ENCODE measurements at regions not wholly inside any gene's neighbourhood (a gene's known extent, or its start where the extent isn't known, plus 50 kb on each side); places are given as distances from the start of the nearest gene placed in this dataset.
"Not testable (repeated sequence)": the region's sequence is repeated elsewhere in the genome, so short reads cannot be mapped to it uniquely, and the experiment has no call there.

- TF ChIP-seq POLR2A (IDR thresholded peaks at IDR 0.05) (no peak), CTCF (IDR thresholded peaks at IDR 0.05) (no peak)
- DNase-seq = no peak
- ATAC-seq = no peak
- Histone ChIP-seq H3K27me3 (no peaks in the 10 kb centered on the region), H3K36me3 (no peaks in the 10 kb centered on the region), H3K27ac (no peak overlapping the region), H3K4me3 (no peak overlapping the region), H3K4me1 (no peaks in the 10 kb centered on the region), H3K9me3 (no peaks in the 10 kb centered on the region)
- 51% methylated on average over 6 of the region's 6 CpGs for WGBS (ENCODE audit: insufficient coverage, low coverage, low lambda C conversion rate, missing lambda C conversion rate)
- intact Hi-C loops (cut with DNase I) = no loop called here
Observed at GRCh38 chr4:3638080-3638795, 106.0 kb upstream of the LRPAP1 start.

DNA sequence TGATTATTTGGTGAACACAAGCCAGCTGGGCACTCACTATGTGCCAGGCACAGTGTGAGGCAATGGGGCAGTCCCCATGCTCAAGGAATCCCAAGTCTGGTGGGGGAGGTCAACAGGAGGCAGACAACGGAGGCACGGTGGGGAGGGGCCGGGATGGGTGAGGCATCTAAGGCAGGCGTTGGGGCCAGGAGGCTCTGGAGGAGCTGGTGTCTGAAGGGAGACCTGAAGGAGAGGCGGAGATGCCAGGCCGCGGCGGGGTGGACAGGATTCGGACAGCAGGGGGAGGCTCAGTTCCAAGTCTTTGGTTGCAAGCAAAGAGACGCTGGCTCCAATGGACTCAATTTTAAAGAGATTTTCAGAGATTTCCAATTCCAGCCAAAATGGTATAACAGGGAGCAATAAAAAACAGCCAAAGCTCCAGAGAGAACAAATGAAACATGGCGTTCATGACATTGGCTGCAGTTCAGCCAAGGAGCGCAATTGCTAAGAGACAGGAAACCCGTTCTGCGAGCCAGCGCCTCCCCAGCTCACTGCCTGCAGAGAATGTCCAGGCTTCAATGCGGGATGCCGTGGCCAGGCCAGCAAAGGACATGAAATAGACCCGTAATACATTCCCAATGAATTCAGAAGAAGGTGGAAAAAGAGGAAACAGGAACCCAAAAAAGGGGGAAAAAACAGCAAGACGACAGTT lies 105.2 kb upstream of the LRPAP1 start:
- Histone ChIP-seq H3K4me1 (no peaks in the 10 kb centered on the region), H3K9me3 (no peaks in the 10 kb centered on the region), H3K4me3 (no peak overlapping the region), H3K27ac (no peak overlapping the region), H3K27me3 (no peaks in the 10 kb centered on the region), H3K36me3 (no peaks in the 10 kb centered on the region)
- TF ChIP-seq CTCF (IDR thresholded peaks at IDR 0.05) = no peak
- no peak for TF ChIP-seq POLR2A (IDR thresholded peaks at IDR 0.05)
- DNase-seq (peak in 1 of 3 donors; percentile 30), ATAC-seq (no peak)
- intact Hi-C loops (cut with DNase I) = no loop called here
- 61% methylated on average over 9 of the region's 19 CpGs for WGBS (ENCODE audit: insufficient coverage, low coverage, low lambda C conversion rate, missing lambda C conversion rate)

DNA sequence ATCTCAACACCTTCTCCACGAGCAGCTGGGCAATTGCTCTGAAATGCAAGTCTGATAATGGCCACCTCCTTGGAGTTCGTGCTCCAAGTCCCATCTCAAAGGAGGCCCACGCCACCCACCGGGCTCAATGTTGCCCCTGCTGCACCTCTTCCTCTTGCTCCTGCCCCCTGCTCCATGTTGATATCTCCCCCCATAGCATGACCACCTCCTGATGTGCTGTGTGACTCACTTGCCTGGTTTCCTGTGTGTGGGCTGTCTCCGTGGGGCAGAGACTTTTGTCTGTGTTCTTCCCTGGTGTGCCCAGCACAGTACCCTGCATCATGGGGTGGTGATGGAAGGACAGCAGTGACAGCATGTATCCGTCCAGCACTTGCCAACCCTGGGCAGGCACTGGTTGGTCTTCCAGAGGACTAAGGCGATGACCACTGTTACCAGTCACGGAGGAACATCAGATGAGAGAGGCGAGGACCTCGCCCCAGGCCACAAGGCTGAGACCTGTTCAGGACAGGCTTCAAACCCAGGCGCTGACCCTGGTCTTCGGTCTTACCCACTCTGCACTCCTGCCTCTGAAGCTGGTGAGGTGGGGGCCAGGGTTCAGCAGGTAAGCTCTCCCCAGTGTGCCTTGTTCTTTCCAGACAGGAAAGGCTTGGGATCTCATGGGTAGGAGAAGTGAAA lies 104.6 kb upstream of the LRPAP1 start:
- TF ChIP-seq POLR2A (IDR thresholded peaks at IDR 0.05) (no peak), CTCF (IDR thresholded peaks at IDR 0.05) (no peak)
- no peaks in the 10 kb centered on the region for H3K4me1 ChIP-seq
- H3K9me3 ChIP-seq = no peaks in the 10 kb centered on the region
- H3K4me3 ChIP-seq = no peak overlapping the region
- H3K36me3 ChIP-seq = no peaks in the 10 kb centered on the region
- intact Hi-C loops (cut with DNase I) = no loop called here
- H3K27ac ChIP-seq = no peak overlapping the region
- 78% methylated on average over 8 of the region's 12 CpGs for WGBS (ENCODE audit: insufficient coverage, low coverage, low lambda C conversion rate, missing lambda C conversion rate)
- ATAC-seq = no peak
- peak in 1 of 3 donors; percentile 32 for DNase-seq
- no peaks in the 10 kb centered on the region for H3K27me3 ChIP-seq

- H3K9me3 ChIP-seq; H3K27ac ChIP-seq; DNase-seq; H3K4me1 ChIP-seq; H3K36me3 ChIP-seq; H3K4me3 ChIP-seq; ATAC-seq; intact Hi-C loops (cut with DNase I); H3K27me3 ChIP-seq: not testable (repeated sequence)
- 13% methylated on average over 2 of the region's 2 CpGs for WGBS (ENCODE audit: insufficient coverage, low coverage, low lambda C conversion rate, missing lambda C conversion rate)
Observed at GRCh38 chr4:3636020-3636419, 103.8 kb upstream of the LRPAP1 start.
